GM18907 (cell line): ENCODE measurements at regions not wholly inside any gene's neighbourhood (a gene's known extent, or its start where the extent isn't known, plus 50 kb on each side); places are given as distances from the start of the nearest gene placed in this dataset.
"Not testable (repeated sequence)": the region's sequence is repeated elsewhere in the genome, so short reads cannot be mapped to it uniquely, and the experiment has no call there.

ENCODE experiments used
- ATAC-seq: cut with Tn5 transposase; IDR thresholded peaks from one replicate; pipeline ENCODE4 v1.9.1; 2021; ENCODE audit warnings: mild to moderate bottlenecking, moderate library complexity; ENCODE audit not compliant: unreplicated experiment

GRCh38 chr4:34412233-34412632 lies 1832.1 kb downstream of the ARAP2 start:
- no peak for ATAC-seq

GRCh38 chr4:34412911-34413310 lies 1831.4 kb downstream of the ARAP2 start:
- ATAC-seq = no peak

- no peak for ATAC-seq
These were observed 1827.2 kb downstream of the ARAP2 start for GRCh38 chr4:34417160-34417559.

- ATAC-seq = no peak
These were observed 1824.4 kb downstream of the ARAP2 start for GRCh38 chr4:34419871-34420270.

GRCh38 chr4:34422472-34423175 lies 1821.7 kb downstream of the ARAP2 start:
- ATAC-seq = no peak

- ATAC-seq = no peak
These were observed 1811.6 kb downstream of the ARAP2 start for GRCh38 chr4:34432706-34433105.

- ATAC-seq = not testable (repeated sequence)
These were observed 1809.9 kb downstream of the ARAP2 start for GRCh38 chr4:34434377-34434776.

- no peak for ATAC-seq
These were observed 1780.1 kb downstream of the ARAP2 start for GRCh38 chr4:34464196-34464595.

- no peak for ATAC-seq
These were observed 1777.9 kb downstream of the ARAP2 start for GRCh38 chr4:34466411-34466810.

- ATAC-seq = no peak
These were observed 1774.8 kb downstream of the ARAP2 start for GRCh38 chr4:34469516-34469915.

- no peak for ATAC-seq
These were observed 1759.1 kb downstream of the ARAP2 start for GRCh38 chr4:34485252-34485651.

GRCh38 chr4:34486461-34487363 lies 1757.6 kb downstream of the ARAP2 start:
- ATAC-seq = no peak

- no peak for ATAC-seq
These were observed 1751.9 kb downstream of the ARAP2 start for GRCh38 chr4:34492414-34492813.

- ATAC-seq = no peak
These were observed 1742.2 kb downstream of the ARAP2 start for GRCh38 chr4:34502086-34502485.

- ATAC-seq = not testable (repeated sequence)
These were observed 1739.6 kb downstream of the ARAP2 start for GRCh38 chr4:34504731-34505130.

GRCh38 chr4:34506511-34507092 lies 1737.7 kb downstream of the ARAP2 start:
- not testable (repeated sequence) for ATAC-seq

- ATAC-seq = no peak
These were observed 1731.7 kb downstream of the ARAP2 start for GRCh38 chr4:34512616-34513015.

- no peak for ATAC-seq
These were observed 1727.8 kb downstream of the ARAP2 start for GRCh38 chr4:34516524-34516923.

GRCh38 chr4:34534916-34535315 lies 1709.4 kb downstream of the ARAP2 start:
- no peak for ATAC-seq

GRCh38 chr4:34566091-34566490 lies 1678.2 kb downstream of the ARAP2 start:
- ATAC-seq = no peak

- ATAC-seq = no peak
These were observed 1672.3 kb downstream of the ARAP2 start for GRCh38 chr4:34572026-34572425.

- ATAC-seq = no peak
These were observed 1629.0 kb downstream of the ARAP2 start for GRCh38 chr4:34615315-34615714.
